Erythroblast (primary cell): ENCODE measurements at regions not wholly inside any gene's neighbourhood (a gene's known extent, or its start where the extent isn't known, plus 50 kb on each side); places are given as distances from the start of the nearest gene placed in this dataset.

Experiments
- GATA1 ChIP-seq: IDR thresholded peaks from 2 replicates; pipeline ENCODE4 v1.6.1; 2011; ENCODE audit warnings: low read depth, mild to moderate bottlenecking, control low read depth, low read length, moderate library complexity
- POLR2A ChIP-seq: IDR thresholded peaks from 2 replicates; pipeline ENCODE4 v1.6.1; 2011; ENCODE audit warnings: mild to moderate bottlenecking, low read length

GRCh38 chr6:43909474-43910148 lies 139.6 kb downstream of the VEGFA start:
- no peak for TF ChIP-seq POLR2A
- TF ChIP-seq GATA1: no peak
